K562 (cell line): ENCODE measurements at regions not wholly inside any gene's neighbourhood (a gene's known extent, or its start where the extent isn't known, plus 50 kb on each side); places are given as distances from the start of the nearest gene placed in this dataset.

Experiments used
- ATAC-seq: fragments of 200-7000 bp; cut with Tn5 transposase; 3 replicates; pipeline ENCODE4 v1.9.1; 2020; ENCODE audit warnings: moderate library complexity
- BruUV-seq: library from RNA; stranded (reverse); fragments of 400-500 nt; replicated peaks from 2 replicates; lab custom pipeline; 2021; lab: Mats Ljungman, UMichigan
- CTCF ChIA-PET: fragments of 300-600 bp; formaldehyde crosslinking; extraction: SDS; loops from one replicate; lab custom pipeline; 2021; ENCODE audit warnings: low intra/inter-chr PET ratio; lab: Yijun Ruan, JAX
- POLR2A ChIA-PET: fragments of 300-600, 350-650 bp; sonication (Branson Sonifier 250); formaldehyde crosslinking; extraction: SDS; loops from one replicate; lab custom pipeline; 2021; ENCODE audit warnings: antibody characterized with exemption, inconsistent platforms; lab: Yijun Ruan, JAX
- DNase-seq, 4 experiments: peaks; one replicate each; pipeline versions ENCODE4 v3.0.0 to v3.0.0-alpha.2; 2011 to 2018; ENCODE audit warnings: low spot score in 3 of 4, mixed read lengths in 3 of 4; ENCODE audit errors: extremely low read depth in 1 of 4
- FAIRE-seq: peaks from 2 replicates; lab custom pipeline; 2011; peaks lifted over from hg19 to GRCh38; lab: Jason Lieb, UNC
- H2AFZ ChIP-seq: 2 replicates; pipeline ENCODE4 v1.6.0; 2011; ENCODE audit warnings: low read depth, low read length, control low read depth, inconsistent platforms
- H3K27ac ChIP-seq: fragments of 200-600 bp; 3 replicates; pipeline ENCODE4 v1.8.0; 2011; ENCODE audit warnings: low read depth, mild to moderate bottlenecking, control low read depth, inconsistent platforms, low read length, moderate library complexity, mixed read lengths; ENCODE audit errors: extremely low read depth
- H3K27me3 ChIP-seq, 2 experiments: fragments of 300-600 bp in 1 of 2; 2 replicates in 1 of 2; 3 replicates in 1 of 2; pipeline versions ENCODE4 v1.6.0 to v1.8.0; 2011; ENCODE audit warnings: inconsistent platforms in 2 of 2, low read length in 2 of 2, mild to moderate bottlenecking in 1 of 2, mixed read lengths in 1 of 2, moderate library complexity in 1 of 2; ENCODE audit not compliant: control insufficient read depth in 2 of 2, insufficient read depth in 2 of 2
- H3K36me3 ChIP-seq: fragments of 300-600 bp; 3 replicates; pipeline ENCODE4 v1.8.0; 2011; ENCODE audit warnings: mild to moderate bottlenecking, low read length, inconsistent platforms; ENCODE audit not compliant: control insufficient read depth, insufficient read depth
- H3K4me1 ChIP-seq, 2 experiments: fragments of 200-600 bp in 1 of 2; replicated peaks in 1 of 2; 2 replicates in 1 of 2; 3 replicates in 1 of 2; pipeline versions ENCODE4 v1.5.1 to v1.8.0; 2011; ENCODE audit warnings: inconsistent platforms in 2 of 2, low read length in 2 of 2, mild to moderate bottlenecking in 1 of 2, mixed read lengths in 1 of 2, moderate library complexity in 1 of 2; ENCODE audit not compliant: control insufficient read depth in 2 of 2, insufficient read depth in 2 of 2
- H3K4me2 ChIP-seq: 2 replicates; pipeline ENCODE4 v1.6.1; 2011; ENCODE audit warnings: low read length, control low read depth, inconsistent platforms, mixed read lengths; ENCODE audit not compliant: insufficient read depth
- H3K4me3 ChIP-seq: fragments of 200-600 bp; sonication (generic), shearing (Covaris generic); 2 replicates; pipeline ENCODE4 v1.5.1; 2016; ENCODE audit warnings: control low read depth, inconsistent platforms
- H3K79me2 ChIP-seq: fragments of 200-600 bp; 3 replicates; pipeline ENCODE4 v1.8.0; 2011; ENCODE audit warnings: low read length, inconsistent platforms; ENCODE audit not compliant: control insufficient read depth, insufficient read depth
- H3K9ac ChIP-seq, 2 experiments: 2 replicates each; pipeline versions ENCODE4 v1.6.0 to v1.6.1; 2011; ENCODE audit warnings: low read depth in 2 of 2, low read length in 2 of 2, control low read depth in 1 of 2, inconsistent platforms in 1 of 2, mild to moderate bottlenecking in 1 of 2, mixed read lengths in 1 of 2; ENCODE audit not compliant: insufficient read depth in 1 of 2
- H3K9me1 ChIP-seq: one replicate; pipeline ENCODE4 v1.6.0; 2011; ENCODE audit warnings: inconsistent platforms, mild to moderate bottlenecking, low read length, moderate library complexity; ENCODE audit not compliant: control insufficient read depth, insufficient read depth
- H3K9me3 ChIP-seq: replicated peaks from 2 replicates; pipeline ENCODE4 v1.5.1; 2011; ENCODE audit warnings: low read depth, low read length, inconsistent platforms; ENCODE audit not compliant: control insufficient read depth, insufficient read depth
- H4K20me1 ChIP-seq: replicated peaks from 2 replicates; pipeline ENCODE4 v1.6.1; 2011; ENCODE audit warnings: low read length, inconsistent platforms, mixed read lengths; ENCODE audit not compliant: control insufficient read depth, insufficient read depth
- JUN ChIP-seq, 2 experiments: sonication (generic) in 1 of 2; formaldehyde crosslinking in 1 of 2; IDR thresholded peaks; 2 replicates each; pipeline versions ENCODE4 v1.6.1 to v1.8.0; 2012 to 2022; ENCODE audit warnings: borderline replicate concordance in 2 of 2, mild to moderate bottlenecking in 2 of 2, improper control_type of control experiment in 1 of 2, low read depth in 1 of 2, low read length in 1 of 2, missing genetic modification reagents in 1 of 2
- MAX ChIP-seq: sonication (generic); formaldehyde crosslinking; IDR thresholded peaks from 2 replicates; pipeline ENCODE4 v1.9.0; 2022; ENCODE audit warnings: mild to moderate bottlenecking, missing genetic modification reagents
- ZFX ChIP-seq: sonication (generic); formaldehyde crosslinking; IDR thresholded peaks from 2 replicates; pipeline ENCODE4 v1.8.0; 2022; ENCODE audit warnings: mild to moderate bottlenecking, missing genetic modification reagents, moderate library complexity
- ZNF408 ChIP-seq: fragments of 250-450 bp; sonication (Bioruptor Pico); IDR thresholded peaks from 2 replicates; pipeline ENCODE4 v1.4.0; 2020; ENCODE audit warnings: low read depth, mild to moderate bottlenecking, moderate library complexity
- ZNF561 ChIP-seq: fragments of 450-650 bp; formaldehyde crosslinking; conservative IDR thresholded peaks from 2 replicates; pipeline ENCODE4 v1.4.0; 2020; ENCODE audit warnings: mild to moderate bottlenecking, moderate library complexity
- ZNF740 ChIP-seq, 3 experiments: fragments of 200-800 bp in 1 of 3; sonication (Bioruptor generic) in 1 of 3; sonication (generic) in 1 of 3; formaldehyde crosslinking in 1 of 3; IDR thresholded peaks; 2 replicates each; pipeline versions ENCODE4 v1.6.1 to v1.8.0; 2016 to 2022; ENCODE audit warnings: mild to moderate bottlenecking in 2 of 3, missing compliant biosample characterization in 2 of 3, missing genetic modification characterization in 2 of 3, missing genetic modification reagents in 1 of 3
- WGBS: fragments of 100-300 bp; shearing (Covaris generic); methylation state at CpG from one replicate; pipeline ENCODE4 v1.1.6; 2016; ENCODE audit warnings: low coverage, mixed read lengths; ENCODE audit not compliant: insufficient coverage; ENCODE audit errors: missing lambda C conversion rate; 5-methylcytosine and 5-hydroxymethylcytosine counted together
- in situ Hi-C: fragments of 300-500 bp; cut with MboI; formaldehyde crosslinking; loops from 4 replicates; pipeline ENCODE4 v1.15.0; 2018; ENCODE audit warnings: inconsistent platforms, mixed read lengths
- intact Hi-C: fragments of 100-400 bp; cut with micrococcal nuclease; formaldehyde crosslinking; loops from 2 replicates; pipeline ENCODE4 v1.14.2; 2022
- TF ChIP-seq, protein P1 (sequence below): sonication (generic); formaldehyde crosslinking; IDR thresholded peaks from 2 replicates; pipeline ENCODE4 v1.8.1; 2023; ENCODE audit warnings: mild to moderate bottlenecking, missing genetic modification reagents
- TF ChIP-seq, protein P2 (sequence below): fragments of 200-800 bp; sonication (Bioruptor generic); IDR thresholded peaks from 2 replicates; pipeline ENCODE4 v1.6.1; 2017; ENCODE audit warnings: missing genetic modification characterization, missing compliant biosample characterization

DNA sequence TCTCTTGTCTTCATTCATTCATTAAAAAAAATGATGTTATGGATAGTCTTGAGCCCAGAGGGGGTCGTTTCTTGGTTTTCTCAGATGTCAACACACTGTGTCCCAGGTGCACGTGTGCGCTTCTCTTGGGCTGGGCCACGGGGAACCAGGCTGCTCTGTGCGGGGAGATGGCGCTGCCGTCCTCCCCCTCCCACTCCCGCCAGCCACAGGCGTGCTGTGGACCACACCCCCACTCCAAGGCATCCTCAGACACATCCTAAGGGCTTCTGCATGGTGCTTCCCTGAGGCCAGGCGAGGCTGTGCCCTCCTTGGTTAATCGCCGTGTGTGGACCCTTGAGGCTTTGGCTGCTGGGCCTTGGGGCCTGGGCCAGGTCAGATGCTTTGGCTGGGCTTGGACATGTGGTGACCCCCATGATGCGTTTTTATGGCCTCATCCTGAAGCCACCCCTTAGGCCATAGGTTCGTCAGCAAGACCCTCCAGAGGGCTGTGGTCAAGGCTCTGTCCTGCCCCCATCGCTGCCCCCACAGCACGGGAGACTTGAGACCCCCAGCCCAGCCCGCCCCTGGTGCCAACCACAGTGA is 245.7 kb upstream of the CIBAR2 start:
- 65% methylated on average over 14 of the region's 17 CpGs for WGBS
- POLR2A ChIA-PET = interaction anchor here (0.6 to 0.9 kb wide), 2 partner anchors 24 to 41 kb away, joined by 3 read pairs; no protein-coding TSS in a partner anchor

More for the DNA sequence above, 245.7 kb upstream of the CIBAR2 start:
- no peaks in the 10 kb centered on the region for H3K36me3 ChIP-seq
- H3K9ac ChIP-seq = peak overlapping the region in 1 of 2 experiments; percentile 82; a peak in 3 of 4 replicates
- in situ Hi-C loops = no loop called here
- DNase-seq = peak in 2 of 4 experiments; percentile 61 to 73
- peaks cover 14% of the 10 kb centered on the region for H3K79me2 ChIP-seq
- no peaks in the 10 kb centered on the region; the same call in 1 of the 2 replicates for H3K9me3 ChIP-seq
- BruUV-seq = no TSS peak
- H4K20me1 ChIP-seq = no peaks in the 10 kb centered on the region
- H3K4me2 ChIP-seq = peak overlapping the region; percentile 75; the same call in 1 of the 2 replicates
- peaks cover 3% of the 10 kb centered on the region for H3K9me1 ChIP-seq
- peak; percentile 77; the same call in 1 of the 2 replicates for TF ChIP-seq ZNF740 (CRISPR knock-in tag; IDR thresholded peaks at IDR 0.05)
- TF ChIP-seq ZNF740 (tag; IDR thresholded peaks at IDR 0.05) = no peak
- TF ChIP-seq ZFX (CRISPR knock-in tag) = peak; percentile 2; the same call in 1 of the 2 replicates
- no peak for TF ChIP-seq ZNF408 (CRISPR knock-in tag)
- no peak for TF ChIP-seq JUN (IDR thresholded peaks at IDR 0.05; ENCODE audit: borderline replicate concordance, low read depth, low read length)
- TF ChIP-seq JUN (CRISPR knock-in tag; IDR thresholded peaks at IDR 0.05; ENCODE audit: borderline replicate concordance) = no peak
- TF ChIP-seq, protein P1, sequence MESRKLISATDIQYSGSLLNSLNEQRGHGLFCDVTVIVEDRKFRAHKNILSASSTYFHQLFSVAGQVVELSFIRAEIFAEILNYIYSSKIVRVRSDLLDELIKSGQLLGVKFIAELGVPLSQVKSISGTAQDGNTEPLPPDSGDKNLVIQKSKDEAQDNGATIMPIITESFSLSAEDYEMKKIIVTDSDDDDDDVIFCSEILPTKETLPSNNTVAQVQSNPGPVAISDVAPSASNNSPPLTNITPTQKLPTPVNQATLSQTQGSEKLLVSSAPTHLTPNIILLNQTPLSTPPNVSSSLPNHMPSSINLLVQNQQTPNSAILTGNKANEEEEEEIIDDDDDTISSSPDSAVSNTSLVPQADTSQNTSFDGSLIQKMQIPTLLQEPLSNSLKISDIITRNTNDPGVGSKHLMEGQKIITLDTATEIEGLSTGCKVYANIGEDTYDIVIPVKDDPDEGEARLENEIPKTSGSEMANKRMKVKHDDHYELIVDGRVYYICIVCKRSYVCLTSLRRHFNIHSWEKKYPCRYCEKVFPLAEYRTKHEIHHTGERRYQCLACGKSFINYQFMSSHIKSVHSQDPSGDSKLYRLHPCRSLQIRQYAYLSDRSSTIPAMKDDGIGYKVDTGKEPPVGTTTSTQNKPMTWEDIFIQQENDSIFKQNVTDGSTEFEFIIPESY = peak; percentile 96
- no peak for TF ChIP-seq ZNF561
- TF ChIP-seq, protein P2, sequence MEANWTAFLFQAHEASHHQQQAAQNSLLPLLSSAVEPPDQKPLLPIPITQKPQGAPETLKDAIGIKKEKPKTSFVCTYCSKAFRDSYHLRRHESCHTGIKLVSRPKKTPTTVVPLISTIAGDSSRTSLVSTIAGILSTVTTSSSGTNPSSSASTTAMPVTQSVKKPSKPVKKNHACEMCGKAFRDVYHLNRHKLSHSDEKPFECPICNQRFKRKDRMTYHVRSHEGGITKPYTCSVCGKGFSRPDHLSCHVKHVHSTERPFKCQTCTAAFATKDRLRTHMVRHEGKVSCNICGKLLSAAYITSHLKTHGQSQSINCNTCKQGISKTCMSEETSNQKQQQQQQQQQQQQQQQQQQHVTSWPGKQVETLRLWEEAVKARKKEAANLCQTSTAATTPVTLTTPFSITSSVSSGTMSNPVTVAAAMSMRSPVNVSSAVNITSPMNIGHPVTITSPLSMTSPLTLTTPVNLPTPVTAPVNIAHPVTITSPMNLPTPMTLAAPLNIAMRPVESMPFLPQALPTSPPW (CRISPR knock-in tag) = peak; percentile 25; the same call in 1 of the 2 replicates
- TF ChIP-seq MAX = peak; percentile 45; the same call in 1 of the 2 replicates
- no peak overlapping the region for H2AFZ ChIP-seq
- no peaks in the 10 kb centered on the region for H3K27me3 ChIP-seq
- peaks cover 55 to 90% of the 10 kb centered on the region in 2 experiments for H3K4me1 ChIP-seq
- no peak for FAIRE-seq
- ATAC-seq = no peak
- intact Hi-C loops = no loop called here
- CTCF ChIA-PET = no interaction called here
- H3K27ac ChIP-seq = no peak overlapping the region
- no peak overlapping the region for H3K4me3 ChIP-seq
